ENCODE measurements at regions not wholly inside any gene's neighbourhood (a gene's known extent, or its start where the extent isn't known, plus 50 kb on each side); places are given as distances from the start of the nearest gene placed in this dataset.

- Histone ChIP-seq H3F3A (ENCODE audit: insufficient read depth, low read length) (no peaks in the 10 kb centered on the region), H3K9ac (ENCODE audit: low read length) (no peak overlapping the region), H4K20me1 (ENCODE audit: insufficient read depth, low read length) (no peaks in the 10 kb centered on the region), H3K36me3 (ENCODE audit: insufficient read depth, low read length) (no peaks in the 10 kb centered on the region), H3K27me3 (ENCODE audit: insufficient read depth, low read length) (no peaks in the 10 kb centered on the region), H3K9me2 (ENCODE audit: low read depth, low read length) (no peaks in the 10 kb centered on the region), H3K4me2 (ENCODE audit: low read length) (no peak overlapping the region), H3K4me1 (ENCODE audit: insufficient read depth, low read length, severe bottlenecking) (no peaks in the 10 kb centered on the region), H3K79me2 (ENCODE audit: insufficient read depth, low read length) (no peaks in the 10 kb centered on the region), H3K27ac (ENCODE audit: low read depth, low read length, poor library complexity, severe bottlenecking) (no peak overlapping the region), H3K9me3 (ENCODE audit: low read length) (no peaks in the 10 kb centered on the region), H2AFZ (ENCODE audit: low read length) (no peak overlapping the region), H3K4me3 (ENCODE audit: low read depth, low read length, poor library complexity, severe bottlenecking) (no peak overlapping the region)
- TF ChIP-seq, protein P1, sequence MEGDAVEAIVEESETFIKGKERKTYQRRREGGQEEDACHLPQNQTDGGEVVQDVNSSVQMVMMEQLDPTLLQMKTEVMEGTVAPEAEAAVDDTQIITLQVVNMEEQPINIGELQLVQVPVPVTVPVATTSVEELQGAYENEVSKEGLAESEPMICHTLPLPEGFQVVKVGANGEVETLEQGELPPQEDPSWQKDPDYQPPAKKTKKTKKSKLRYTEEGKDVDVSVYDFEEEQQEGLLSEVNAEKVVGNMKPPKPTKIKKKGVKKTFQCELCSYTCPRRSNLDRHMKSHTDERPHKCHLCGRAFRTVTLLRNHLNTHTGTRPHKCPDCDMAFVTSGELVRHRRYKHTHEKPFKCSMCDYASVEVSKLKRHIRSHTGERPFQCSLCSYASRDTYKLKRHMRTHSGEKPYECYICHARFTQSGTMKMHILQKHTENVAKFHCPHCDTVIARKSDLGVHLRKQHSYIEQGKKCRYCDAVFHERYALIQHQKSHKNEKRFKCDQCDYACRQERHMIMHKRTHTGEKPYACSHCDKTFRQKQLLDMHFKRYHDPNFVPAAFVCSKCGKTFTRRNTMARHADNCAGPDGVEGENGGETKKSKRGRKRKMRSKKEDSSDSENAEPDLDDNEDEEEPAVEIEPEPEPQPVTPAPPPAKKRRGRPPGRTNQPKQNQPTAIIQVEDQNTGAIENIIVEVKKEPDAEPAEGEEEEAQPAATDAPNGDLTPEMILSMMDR (IDR thresholded peaks at IDR 0.05; ENCODE audit: low read length), result no peak
- no peak for TF ChIP-seq EZH2 (IDR thresholded peaks at IDR 0.05; ENCODE audit: borderline replicate concordance, low read length)
Measured at GRCh38 chr20:40072907-40073306, 616.1 kb downstream of the MAFB start.

- Histone ChIP-seq H3K9me3 (ENCODE audit: low read length) (no peaks in the 10 kb centered on the region), H3K27ac (ENCODE audit: low read depth, low read length, poor library complexity, severe bottlenecking) (no peak overlapping the region), H3K4me3 (ENCODE audit: low read depth, low read length, poor library complexity, severe bottlenecking) (no peak overlapping the region), H2AFZ (ENCODE audit: low read length) (no peak overlapping the region), H3K27me3 (ENCODE audit: insufficient read depth, low read length) (no peaks in the 10 kb centered on the region), H3F3A (ENCODE audit: insufficient read depth, low read length) (no peaks in the 10 kb centered on the region), H3K79me2 (ENCODE audit: insufficient read depth, low read length) (no peaks in the 10 kb centered on the region), H3K36me3 (ENCODE audit: insufficient read depth, low read length) (no peaks in the 10 kb centered on the region), H3K4me1 (ENCODE audit: insufficient read depth, low read length, severe bottlenecking) (no peaks in the 10 kb centered on the region), H4K20me1 (ENCODE audit: insufficient read depth, low read length) (no peaks in the 10 kb centered on the region), H3K9ac (ENCODE audit: low read length) (no peak overlapping the region), H3K4me2 (ENCODE audit: low read length) (no peak overlapping the region), H3K9me2 (ENCODE audit: low read depth, low read length) (no peaks in the 10 kb centered on the region)
- TF ChIP-seq, protein P1 (IDR thresholded peaks at IDR 0.05; ENCODE audit: low read length), result no peak
- no peak for TF ChIP-seq EZH2 (IDR thresholded peaks at IDR 0.05; ENCODE audit: borderline replicate concordance, low read length)
Measured at GRCh38 chr20:40056171-40056570, 632.9 kb downstream of the MAFB start.

DNA sequence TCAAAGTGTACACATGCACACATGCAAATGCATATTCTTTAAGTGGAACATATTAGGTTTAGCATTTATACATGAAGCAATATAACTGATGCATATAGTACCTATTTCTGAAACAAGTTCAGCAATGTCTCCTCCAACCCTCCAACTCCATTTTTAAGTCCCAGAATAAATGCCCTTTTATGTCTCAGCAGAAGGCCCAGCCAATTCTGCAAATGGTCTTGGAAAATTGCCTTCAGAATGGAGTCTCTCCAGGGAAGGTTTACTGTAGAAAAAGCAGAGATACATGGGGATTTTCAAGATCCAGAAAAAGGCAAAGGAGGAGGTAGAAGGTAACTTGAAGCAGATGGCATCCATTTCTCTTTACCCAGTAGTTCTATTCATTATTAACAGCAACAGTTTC is 633.3 kb downstream of the MAFB start:
- Histone ChIP-seq H2AFZ (ENCODE audit: low read length) (no peak overlapping the region), H3K27ac (ENCODE audit: low read depth, low read length, poor library complexity, severe bottlenecking) (no peak overlapping the region), H3K9me3 (ENCODE audit: low read length) (no peaks in the 10 kb centered on the region)

More for the DNA sequence above, 633.3 kb downstream of the MAFB start:
- H3K4me1 ChIP-seq (ENCODE audit: insufficient read depth, low read length, severe bottlenecking), result no peaks in the 10 kb centered on the region
- no peak overlapping the region for H3K4me2 ChIP-seq (ENCODE audit: low read length)
- TF ChIP-seq EZH2 (IDR thresholded peaks at IDR 0.05; ENCODE audit: borderline replicate concordance, low read length), result no peak
- TF ChIP-seq, protein P1 (IDR thresholded peaks at IDR 0.05; ENCODE audit: low read length), result no peak
- no peaks in the 10 kb centered on the region for H3K9me2 ChIP-seq (ENCODE audit: low read depth, low read length)
- no peak overlapping the region for H3K9ac ChIP-seq (ENCODE audit: low read length)
- H3K4me3 ChIP-seq (ENCODE audit: low read depth, low read length, poor library complexity, severe bottlenecking), result no peak overlapping the region
- no peaks in the 10 kb centered on the region for H3K79me2 ChIP-seq (ENCODE audit: insufficient read depth, low read length)
- no peaks in the 10 kb centered on the region for H3K36me3 ChIP-seq (ENCODE audit: insufficient read depth, low read length)
- no peaks in the 10 kb centered on the region for H3K27me3 ChIP-seq (ENCODE audit: insufficient read depth, low read length)
- no peaks in the 10 kb centered on the region for H4K20me1 ChIP-seq (ENCODE audit: insufficient read depth, low read length)
- no peaks in the 10 kb centered on the region for H3F3A ChIP-seq (ENCODE audit: insufficient read depth, low read length)
